H1 (cell line): ENCODE measurements at regions not wholly inside any gene's neighbourhood (a gene's known extent, or its start where the extent isn't known, plus 50 kb on each side); places are given as distances from the start of the nearest gene placed in this dataset.

ENCODE experiments used
- CTCF ChIA-PET: fragments of 300-600 bp; sonication (Branson Sonifier 250); formaldehyde crosslinking; loops from one replicate; lab custom pipeline; 2021; ENCODE audit not compliant: partially characterized antibody; lab: Charles Lee
- POLR2A ChIA-PET: fragments of 300-600 bp; sonication (Branson Sonifier 250); formaldehyde crosslinking; loops from one replicate; lab custom pipeline; 2021; ENCODE audit warnings: inconsistent platforms; ENCODE audit not compliant: partially characterized antibody; lab: Charles Lee
- DNase-seq, 2 experiments: peaks; one replicate each; pipeline versions ENCODE4 v3.0.0 to v3.0.0-alpha.2; 2010 to 2022; ENCODE audit warnings: low spot score in 2 of 2, low read depth in 1 of 2, mixed read lengths in 1 of 2
- FAIRE-seq: peaks from 2 replicates; lab custom pipeline; 2011; peaks lifted over from hg19 to GRCh38; lab: Jason Lieb, UNC
- H2AFZ ChIP-seq: 2 replicates; pipeline ENCODE4 v1.8.1; 2012; ENCODE audit warnings: low read length, inconsistent platforms
- H2AK5ac ChIP-seq: 2 replicates; pipeline ENCODE4 v1.6.1; 2013; ENCODE audit warnings: low read depth, low read length
- H2BK120ac ChIP-seq: replicated peaks from 2 replicates; pipeline ENCODE3; 2013; ENCODE audit warnings: low read depth, low read length, inconsistent platforms
- H2BK12ac ChIP-seq: 2 replicates; pipeline ENCODE4 v1.6.1; 2013; ENCODE audit warnings: low read depth, low read length
- H2BK15ac ChIP-seq: 2 replicates; pipeline ENCODE4 v1.6.1; 2013; ENCODE audit warnings: low read length
- H2BK20ac ChIP-seq: 2 replicates; pipeline ENCODE4 v1.6.1; 2013; ENCODE audit warnings: low read length
- H2BK5ac ChIP-seq: 2 replicates; pipeline ENCODE4 v1.6.1; 2013; ENCODE audit warnings: low read depth, low read length
- H3K14ac ChIP-seq: 2 replicates; pipeline ENCODE4 v1.6.1; 2013; ENCODE audit warnings: inconsistent platforms; ENCODE audit not compliant: insufficient read length
- H3K18ac ChIP-seq: 2 replicates; pipeline ENCODE4 v1.6.1; 2013; ENCODE audit warnings: low read length; ENCODE audit errors: extremely low read depth
- H3K23ac ChIP-seq: 2 replicates; pipeline ENCODE4 v1.6.1; 2013; ENCODE audit warnings: inconsistent platforms; ENCODE audit not compliant: insufficient read length
- H3K23me2 ChIP-seq: 2 replicates; pipeline ENCODE4 v1.6.1; 2013; ENCODE audit warnings: low read depth, low read length
- H3K27ac ChIP-seq: 2 replicates; pipeline ENCODE4 v1.6.1; 2011; ENCODE audit warnings: low read depth, low read length, inconsistent platforms
- H3K27me3 ChIP-seq, 4 experiments: replicated peaks in 1 of 4; 1 replicate in 1 of 4; 2 replicates in 3 of 4; pipeline versions ENCODE4 v1.6.1 to v1.8.1; 2011 to 2013; ENCODE audit warnings: low read length in 3 of 4, mild to moderate bottlenecking in 3 of 4, inconsistent platforms in 2 of 4, mixed read lengths in 2 of 4, moderate library complexity in 1 of 4; ENCODE audit not compliant: control insufficient read depth in 3 of 4, insufficient read depth in 3 of 4; ENCODE audit errors: extremely low read depth in 1 of 4
- H3K36me3 ChIP-seq, 4 experiments: 2 replicates each; pipeline versions ENCODE4 v1.6.1 to v1.8.1; 2011 to 2013; ENCODE audit warnings: mild to moderate bottlenecking in 4 of 4, low read length in 3 of 4, moderate library complexity in 2 of 4, control low read depth in 1 of 4, inconsistent platforms in 1 of 4; ENCODE audit not compliant: insufficient read depth in 4 of 4, control insufficient read depth in 2 of 4
- H3K4ac ChIP-seq: replicated peaks from 2 replicates; pipeline ENCODE3; 2013; ENCODE audit warnings: low read length, low read depth, mixed read lengths, inconsistent platforms; ENCODE audit not compliant: insufficient read length
- H3K4me1 ChIP-seq, 4 experiments: replicated peaks in 1 of 4; 1 replicate in 1 of 4; 2 replicates in 3 of 4; pipeline versions ENCODE4 v1.6.1 to v1.8.1; 2011 to 2013; ENCODE audit warnings: low read length in 3 of 4, inconsistent platforms in 2 of 4, mixed read lengths in 1 of 4; ENCODE audit not compliant: insufficient read depth in 4 of 4, control insufficient read depth in 3 of 4
- H3K4me2 ChIP-seq, 2 experiments: 2 replicates each; pipeline versions ENCODE4 v1.6.1 to v1.8.1; 2011 to 2013; ENCODE audit warnings: low read depth in 2 of 2, low read length in 2 of 2, control low read depth in 1 of 2, inconsistent platforms in 1 of 2, mild to moderate bottlenecking in 1 of 2; ENCODE audit not compliant: insufficient read depth in 1 of 2
- H3K4me3 ChIP-seq, 4 experiments: fragments of 200-600, 300-600 bp in 1 of 4; sonication (generic), shearing (Covaris generic), sonication (Bioruptor Twin) in 1 of 4; 2 replicates each; pipeline versions ENCODE4 v1.5.1 to v1.8.1; 2011 to 2016; ENCODE audit warnings: low read length in 4 of 4, low read depth in 3 of 4, control low read depth in 2 of 4, inconsistent platforms in 2 of 4, mild to moderate bottlenecking in 2 of 4, mixed read lengths in 1 of 4, moderate library complexity in 1 of 4; ENCODE audit not compliant: insufficient read depth in 2 of 4; ENCODE audit errors: extremely low read depth in 1 of 4
- H3K56ac ChIP-seq: replicated peaks from 2 replicates; pipeline ENCODE3; 2013; ENCODE audit warnings: low read depth, mild to moderate bottlenecking, mixed read lengths, low read length, inconsistent platforms; ENCODE audit not compliant: insufficient read length
- H3K79me1 ChIP-seq: 2 replicates; pipeline ENCODE4 v1.6.1; 2013; ENCODE audit warnings: low read depth, low read length, control low read depth
- H3K79me2 ChIP-seq, 2 experiments: 2 replicates each; pipeline versions ENCODE4 v1.6.1 to v1.8.1; 2012 to 2013; ENCODE audit warnings: low read length in 2 of 2, mild to moderate bottlenecking in 2 of 2, inconsistent platforms in 1 of 2; ENCODE audit not compliant: insufficient read depth in 2 of 2, control insufficient read depth in 1 of 2
- H3K9ac ChIP-seq, 4 experiments: replicated peaks in 1 of 4; 1 replicate in 1 of 4; 2 replicates in 3 of 4; pipeline versions ENCODE4 v1.6.1 to v1.8.1; 2011 to 2013; ENCODE audit warnings: low read depth in 3 of 4, low read length in 3 of 4, control low read depth in 2 of 4, mild to moderate bottlenecking in 2 of 4, moderate library complexity in 2 of 4, inconsistent platforms in 1 of 4; ENCODE audit errors: extremely low read depth in 1 of 4
- H3K9me3 ChIP-seq, 2 experiments: 2 replicates each; pipeline versions ENCODE4 v1.6.1 to v1.8.1; 2012 to 2013; ENCODE audit warnings: mild to moderate bottlenecking in 2 of 2, moderate library complexity in 2 of 2, control low read depth in 1 of 2, inconsistent platforms in 1 of 2, low read depth in 1 of 2, low read length in 1 of 2, mixed read lengths in 1 of 2; ENCODE audit not compliant: insufficient read depth in 2 of 2
- H4K20me1 ChIP-seq, 2 experiments: replicated peaks in 1 of 2; 2 replicates each; pipeline versions ENCODE3 to v1.8.1; 2011 to 2013; ENCODE audit warnings: inconsistent platforms in 2 of 2, low read length in 2 of 2, mild to moderate bottlenecking in 1 of 2; ENCODE audit not compliant: insufficient read depth in 2 of 2, control insufficient read depth in 1 of 2
- H4K5ac ChIP-seq: 2 replicates; pipeline ENCODE4 v1.6.1; 2013; ENCODE audit warnings: low read length, low read depth, mixed read lengths, inconsistent platforms; ENCODE audit not compliant: insufficient read length
- H4K8ac ChIP-seq: 2 replicates; pipeline ENCODE4 v1.8.0; 2013; ENCODE audit warnings: mild to moderate bottlenecking, moderate library complexity, low read length, inconsistent platforms; ENCODE audit not compliant: insufficient read depth; ENCODE audit errors: extremely low read depth
- H4K91ac ChIP-seq: replicated peaks from 2 replicates; pipeline ENCODE3; 2013; ENCODE audit warnings: low read length, mixed read lengths, inconsistent platforms; ENCODE audit not compliant: insufficient read length
- CTBP2 ChIP-seq: IDR thresholded peaks from 2 replicates; pipeline ENCODE4 v1.7.0; 2011; ENCODE audit warnings: borderline replicate concordance, mild to moderate bottlenecking, moderate library complexity, mixed read lengths, low read length; ENCODE audit not compliant: insufficient read depth, insufficient read length

DNA sequence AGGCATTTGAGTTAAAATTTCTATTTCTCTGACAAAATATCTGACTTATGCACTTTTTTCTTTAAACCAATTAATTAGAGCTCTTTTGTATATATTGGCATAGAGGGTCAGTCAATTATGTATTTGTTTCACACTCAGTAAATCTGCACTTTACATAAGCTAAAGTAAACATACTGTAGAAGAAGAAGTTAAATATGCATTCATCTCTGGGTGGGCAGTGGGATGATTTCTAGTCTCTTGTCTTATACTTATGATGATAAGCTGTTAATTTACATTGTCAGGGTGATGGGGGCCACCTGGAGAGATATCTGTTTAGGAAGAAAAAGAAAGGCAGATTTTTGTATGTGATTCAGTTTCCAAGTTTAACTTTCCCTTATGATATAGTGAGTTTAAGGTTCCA is 330.8 kb downstream of the IPO8 start:
- no peak overlapping the region for H2BK12ac ChIP-seq
- H3K9ac ChIP-seq, result no peak overlapping the region
- no peak overlapping the region for H2AK5ac ChIP-seq
- no peak for TF ChIP-seq CTBP2
- TF ChIP-seq, all 59 proteins: peak for 0
- Histone ChIP-seq H3K9me3 (peaks cover 8 to 19% of the 10 kb centered on the region in 2 experiments; a peak in 3 of 4 replicates), H3K56ac (no peak overlapping the region), H2AFZ (no peak overlapping the region), H3K23me2 (no peaks in the 10 kb centered on the region; the same call in 1 of the 2 replicates), H4K5ac (no peak overlapping the region), H3K36me3 (no peaks in the 10 kb centered on the region; a peak in 1 of 8 replicates), H3K4ac (no peak overlapping the region), H2BK120ac (no peak overlapping the region), H4K8ac (no peak overlapping the region), H3K14ac (no peak overlapping the region), H3K4me1 (no peaks in the 10 kb centered on the region), H3K79me1 (no peaks in the 10 kb centered on the region), H3K27ac (no peak overlapping the region), H4K91ac (no peak overlapping the region), H3K4me3 (no peak overlapping the region), H4K20me1 (no peaks in the 10 kb centered on the region), H2BK15ac (no peak overlapping the region), H3K27me3 (no peaks in the 10 kb centered on the region), H2BK5ac (no peak overlapping the region), H3K79me2 (no peaks in the 10 kb centered on the region), H2BK20ac (no peak overlapping the region), H3K4me2 (no peak overlapping the region), H3K18ac (no peak overlapping the region), H3K23ac (no peak overlapping the region)
- ChIA-PET CTCF (interaction anchor here (1.5 kb wide), 1 partner anchor 479 kb away, joined by 3 read pairs; no protein-coding TSS in a partner anchor), POLR2A (no interaction called here)
- no peak for DNase-seq
- FAIRE-seq, result no peak
